Panc1 (cell line): ENCODE measurements at regions not wholly inside any gene's neighbourhood (a gene's known extent, or its start where the extent isn't known, plus 50 kb on each side); places are given as distances from the start of the nearest gene placed in this dataset.
"Not testable (repeated sequence)": the region's sequence is repeated elsewhere in the genome, so short reads cannot be mapped to it uniquely, and the experiment has no call there.

Source experiments
- ATAC-seq: fragments of 200-7000 bp; cut with Tn5 transposase; 2 replicates; pipeline ENCODE4 v1.9.1; 2020; ENCODE audit warnings: mild to moderate bottlenecking, moderate library complexity
- BruUV-seq: library from RNA; stranded (reverse); fragments of 400-500 nt; replicated peaks from 2 replicates; lab custom pipeline; 2021; lab: Mats Ljungman, UMichigan
- CTCF ChIA-PET: fragments of 300-600 bp; sonication (Branson Sonifier 250); formaldehyde crosslinking; loops from one replicate; lab custom pipeline; 2022; ENCODE audit warnings: antibody characterized with exemption; lab: Charles Lee
- POLR2A ChIA-PET: fragments of 300-600 bp; sonication (Branson Sonifier 250); formaldehyde crosslinking; loops from one replicate; lab custom pipeline; 2022; ENCODE audit warnings: antibody characterized with exemption; lab: Charles Lee
- DNase-seq: peaks from one replicate; pipeline ENCODE4 v3.0.0-alpha.2; 2010; ENCODE audit warnings: low read depth, low spot score
- H3K27ac ChIP-seq: 2 replicates; pipeline ENCODE4 v1.5.1; 2011; ENCODE audit warnings: mild to moderate bottlenecking, low read length, inconsistent platforms
- H3K27me3 ChIP-seq: fragments of 200-500 bp; sonication (Bioruptor generic); 2 replicates; pipeline ENCODE4 v1.6.0; 2014; ENCODE audit warnings: low read length, inconsistent platforms; ENCODE audit not compliant: control insufficient read depth, insufficient read depth
- H3K36me3 ChIP-seq: fragments of 200-500 bp; sonication (Bioruptor generic); 2 replicates; pipeline ENCODE4 v1.5.1; 2014; ENCODE audit warnings: inconsistent platforms, mild to moderate bottlenecking, low read length, moderate library complexity; ENCODE audit not compliant: control insufficient read depth, insufficient read depth
- H3K4me1 ChIP-seq: 2 replicates; pipeline ENCODE4 v1.5.1; 2011; ENCODE audit warnings: inconsistent platforms, mild to moderate bottlenecking, low read length, moderate library complexity; ENCODE audit not compliant: control insufficient read depth, insufficient read depth
- H3K4me3 ChIP-seq, 2 experiments: 2 replicates each; pipeline ENCODE4 v1.5.1; 2011 to 2012; ENCODE audit warnings: low read depth in 2 of 2, low read length in 2 of 2, mild to moderate bottlenecking in 2 of 2, inconsistent platforms in 1 of 2, moderate library complexity in 1 of 2
- H3K9me3 ChIP-seq: fragments of 200-500 bp; sonication (Bioruptor generic); 2 replicates; pipeline ENCODE4 v1.5.1; 2014; ENCODE audit warnings: low read depth, mild to moderate bottlenecking, inconsistent platforms, low read length, moderate library complexity; ENCODE audit not compliant: control insufficient read depth, insufficient read depth
- in situ Hi-C: cut with HindIII; loops from 2 replicates; pipeline ENCODE4 v1.10.0; 2016; ENCODE audit warnings: low sequenced_read_pairs, low pct_unique_long_range_greater_than_20kb
- intact Hi-C: fragments of 100-400 bp; cut with micrococcal nuclease; formaldehyde crosslinking; loops from one replicate; pipeline ENCODE4 v1.10.0; 2022; ENCODE audit not compliant: unreplicated experiment

GRCh38 chr3:198122184-198122583 lies 162.2 kb downstream of the LMLN start:
- BruUV-seq, H3K27ac ChIP-seq, H3K4me3 ChIP-seq, CTCF ChIA-PET, H3K27me3 ChIP-seq, H3K9me3 ChIP-seq, H3K36me3 ChIP-seq, in situ Hi-C loops, ATAC-seq, DNase-seq, H3K4me1 ChIP-seq, intact Hi-C loops, POLR2A ChIA-PET: not testable (repeated sequence)

GRCh38 chr3:198137038-198137835 lies 177.2 kb downstream of the LMLN start:
- H3K27ac ChIP-seq, H3K27me3 ChIP-seq, intact Hi-C loops, in situ Hi-C loops, H3K4me1 ChIP-seq, H3K36me3 ChIP-seq, H3K9me3 ChIP-seq, BruUV-seq, DNase-seq, POLR2A ChIA-PET, H3K4me3 ChIP-seq, CTCF ChIA-PET: not testable (repeated sequence)
- 0 out of 2 replicates have a peak, but pooled peaks have one; percentile 36 for ATAC-seq

- BruUV-seq, H3K36me3 ChIP-seq, POLR2A ChIA-PET, H3K9me3 ChIP-seq, intact Hi-C loops, H3K4me3 ChIP-seq, H3K27me3 ChIP-seq, H3K4me1 ChIP-seq, DNase-seq, CTCF ChIA-PET, H3K27ac ChIP-seq, in situ Hi-C loops: not testable (repeated sequence)
- 0 out of 2 replicates have a peak, but pooled peaks have one; percentile 18 for ATAC-seq
These were observed 178.2 kb downstream of the LMLN start for GRCh38 chr3:198138205-198138604.

GRCh38 chr3:198139037-198139436 lies 179.0 kb downstream of the LMLN start:
- H3K4me1 ChIP-seq, intact Hi-C loops, H3K27me3 ChIP-seq, DNase-seq, POLR2A ChIA-PET, CTCF ChIA-PET, H3K36me3 ChIP-seq, in situ Hi-C loops, H3K27ac ChIP-seq, BruUV-seq, ATAC-seq, H3K4me3 ChIP-seq, H3K9me3 ChIP-seq: not testable (repeated sequence)

GRCh38 chr3:198139513-198140167 lies 179.6 kb downstream of the LMLN start:
- H3K27ac ChIP-seq, H3K9me3 ChIP-seq, BruUV-seq, intact Hi-C loops, ATAC-seq, H3K36me3 ChIP-seq, H3K4me1 ChIP-seq, H3K27me3 ChIP-seq, in situ Hi-C loops, CTCF ChIA-PET, H3K4me3 ChIP-seq, DNase-seq, POLR2A ChIA-PET: not testable (repeated sequence)

GRCh38 chr3:198143300-198144137 lies 183.5 kb downstream of the LMLN start:
- intact Hi-C loops, H3K4me3 ChIP-seq, DNase-seq, H3K36me3 ChIP-seq, BruUV-seq, H3K27me3 ChIP-seq, ATAC-seq, in situ Hi-C loops, CTCF ChIA-PET, H3K9me3 ChIP-seq, H3K4me1 ChIP-seq, H3K27ac ChIP-seq, POLR2A ChIA-PET: not testable (repeated sequence)

- intact Hi-C loops, in situ Hi-C loops, H3K36me3 ChIP-seq, H3K4me1 ChIP-seq, H3K4me3 ChIP-seq, H3K9me3 ChIP-seq, CTCF ChIA-PET, H3K27me3 ChIP-seq, BruUV-seq, DNase-seq, ATAC-seq, H3K27ac ChIP-seq, POLR2A ChIA-PET: not testable (repeated sequence)
These were observed 185.3 kb downstream of the LMLN start for GRCh38 chr3:198145231-198145784.
